ENCODE measurements at regions not wholly inside any gene's neighbourhood (a gene's known extent, or its start where the extent isn't known, plus 50 kb on each side); places are given as distances from the start of the nearest gene placed in this dataset.
A peak's percentile ranks its signal among the peaks of the same experiment; 100 is the strongest.

GRCh38 chr14:97277711-97278110 lies 480.5 kb downstream of the VRK1 start:
- DNase-seq (no peak), ATAC-seq (replicated peaks in 1 of 4) (no peak)
- H3K4me3 ChIP-seq (ENCODE audit: control insufficient read depth in 1 of 2, extremely low read depth in 1 of 2, low read length in 1 of 2): no peak overlapping the region
- Mint-ChIP-seq H3K9me3 (no peaks in the 10 kb centered on the region), H3K4me1 (peaks cover 16 to 20% (median 19%) of the 10 kb centered on the region in 3 donors), H3K4me3 (no peak overlapping the region), H3K27ac (no peak overlapping the region), H3K36me3 (no peaks in the 10 kb centered on the region), H3K27me3 (peaks cover 2 to 6% of the 10 kb centered on the region in 2 donors)
- H3K27ac ChIP-seq (ENCODE audit: low read length): no peak overlapping the region
- no peaks in the 10 kb centered on the region for H3K9me3 ChIP-seq
- ChIA-PET POLR2A (no interaction called here), CTCF (no interaction called here)
- no peaks in the 10 kb centered on the region for H3K36me3 ChIP-seq (ENCODE audit: control insufficient read depth in 2 of 2, extremely low read depth in 1 of 2, insufficient read depth in 1 of 2, low read length in 1 of 2)
- WGBS (ENCODE audit: insufficient coverage): 86% methylated on average over 7 of the region's 9 CpGs
- H3K27me3 ChIP-seq (replicated peaks in 1 of 2; ENCODE audit: control insufficient read depth in 2 of 2, extremely low read depth in 1 of 2, insufficient read depth in 2 of 2, low read length in 1 of 2): peaks cover 0 to 14% of the 10 kb centered on the region in 2 experiments
- peaks cover 11 to 12% of the 10 kb centered on the region in 2 experiments for H3K4me1 ChIP-seq (ENCODE audit: control insufficient read depth in 1 of 2, extremely low read depth in 1 of 2, insufficient read depth in 2 of 2, low read length in 2 of 2)

GRCh38 chr14:97280526-97280925 lies 483.3 kb downstream of the VRK1 start:
- no peak for DNase-seq
- POLR2A ChIA-PET: no interaction called here
- H3K27me3 ChIP-seq (replicated peaks in 1 of 2; ENCODE audit: control insufficient read depth in 2 of 2, extremely low read depth in 1 of 2, insufficient read depth in 2 of 2, low read length in 1 of 2): peaks cover 0 to 12% of the 10 kb centered on the region in 2 experiments
- H3K27ac ChIP-seq (ENCODE audit: low read length): no peak overlapping the region
- no peaks in the 10 kb centered on the region for H3K9me3 ChIP-seq
- CTCF ChIA-PET: no interaction called here
- H3K9me3 Mint-ChIP-seq: no peaks in the 10 kb centered on the region
- peaks cover 16 to 20% (median 16%) of the 10 kb centered on the region in 3 donors for H3K4me1 Mint-ChIP-seq
- no peak overlapping the region for H3K4me3 ChIP-seq (ENCODE audit: control insufficient read depth in 1 of 2, extremely low read depth in 1 of 2, low read length in 1 of 2)
- ATAC-seq (replicated peaks in 1 of 4): no peak
- H3K36me3 Mint-ChIP-seq: no peaks in the 10 kb centered on the region
- peaks cover 11 to 12% of the 10 kb centered on the region in 2 experiments for H3K4me1 ChIP-seq (ENCODE audit: control insufficient read depth in 1 of 2, extremely low read depth in 1 of 2, insufficient read depth in 2 of 2, low read length in 2 of 2)
- H3K27me3 Mint-ChIP-seq: peaks cover 3 to 4% of the 10 kb centered on the region in 2 donors
- no peak overlapping the region for H3K27ac Mint-ChIP-seq
- H3K36me3 ChIP-seq (ENCODE audit: control insufficient read depth in 2 of 2, extremely low read depth in 1 of 2, insufficient read depth in 1 of 2, low read length in 1 of 2): no peaks in the 10 kb centered on the region
- H3K4me3 Mint-ChIP-seq: no peak overlapping the region
- 91% methylated on average over 7 of the region's 10 CpGs for WGBS (ENCODE audit: insufficient coverage)

- Histone ChIP-seq H3K9me3 (no peaks in the 10 kb centered on the region), H3K27ac (ENCODE audit: low read length) (no peak overlapping the region), H3K4me3 (ENCODE audit: control insufficient read depth in 1 of 2, extremely low read depth in 1 of 2, low read length in 1 of 2) (no peak overlapping the region), H3K4me1 (ENCODE audit: control insufficient read depth in 1 of 2, extremely low read depth in 1 of 2, insufficient read depth in 2 of 2, low read length in 2 of 2) (peaks cover under 1 to 5% of the 10 kb centered on the region in 2 experiments), H3K36me3 (ENCODE audit: control insufficient read depth in 2 of 2, extremely low read depth in 1 of 2, insufficient read depth in 1 of 2, low read length in 1 of 2) (no peaks in the 10 kb centered on the region), H3K27me3 (replicated peaks in 1 of 2; ENCODE audit: control insufficient read depth in 2 of 2, extremely low read depth in 1 of 2, insufficient read depth in 2 of 2, low read length in 1 of 2) (peaks cover 0 to 12% of the 10 kb centered on the region in 2 experiments)
- H3K9me3 Mint-ChIP-seq: no peaks in the 10 kb centered on the region
- DNase-seq (no peak), ATAC-seq (replicated peaks in 1 of 4) (no peak)
- H3K36me3 Mint-ChIP-seq: no peaks in the 10 kb centered on the region
- peaks cover 4 to 8% (median 4%) of the 10 kb centered on the region in 3 donors for H3K4me1 Mint-ChIP-seq
- CTCF ChIA-PET: no interaction called here
- POLR2A ChIA-PET: no interaction called here
- peaks cover 2 to 3% of the 10 kb centered on the region in 2 donors for H3K27me3 Mint-ChIP-seq
- WGBS (ENCODE audit: insufficient coverage): no CpG with 5 or more reads among the region's 3 CpGs
- H3K27ac Mint-ChIP-seq: no peak overlapping the region
- H3K4me3 Mint-ChIP-seq: no peak overlapping the region
Measured at GRCh38 chr14:97281741-97282140, 484.6 kb downstream of the VRK1 start.

- Mint-ChIP-seq H3K9me3 (no peaks in the 10 kb centered on the region), H3K27me3 (peaks cover 2 to 3% of the 10 kb centered on the region in 2 donors), H3K4me1 (peaks cover 0 to 4% (median 0%) of the 10 kb centered on the region in 3 donors), H3K27ac (no peak overlapping the region), H3K36me3 (no peaks in the 10 kb centered on the region), H3K4me3 (no peak overlapping the region)
- ATAC-seq (replicated peaks in 1 of 4) (no peak), DNase-seq (no peak)
- Histone ChIP-seq H3K36me3 (ENCODE audit: control insufficient read depth in 2 of 2, extremely low read depth in 1 of 2, insufficient read depth in 1 of 2, low read length in 1 of 2) (no peaks in the 10 kb centered on the region), H3K9me3 (no peaks in the 10 kb centered on the region), H3K27me3 (replicated peaks in 1 of 2; ENCODE audit: control insufficient read depth in 2 of 2, extremely low read depth in 1 of 2, insufficient read depth in 2 of 2, low read length in 1 of 2) (peaks cover 0 to 12% of the 10 kb centered on the region in 2 experiments), H3K27ac (ENCODE audit: low read length) (no peak overlapping the region), H3K4me1 (ENCODE audit: control insufficient read depth in 1 of 2, extremely low read depth in 1 of 2, insufficient read depth in 2 of 2, low read length in 2 of 2) (no peaks in the 10 kb centered on the region), H3K4me3 (ENCODE audit: control insufficient read depth in 1 of 2, extremely low read depth in 1 of 2, low read length in 1 of 2) (no peak overlapping the region)
- ChIA-PET POLR2A (no interaction called here), CTCF (no interaction called here)
- WGBS (ENCODE audit: insufficient coverage): 62% methylated on average over 2 of the region's 7 CpGs
Measured at GRCh38 chr14:97282210-97283004, 485.2 kb downstream of the VRK1 start.

GRCh38 chr14:97283005-97283403 lies 485.8 kb downstream of the VRK1 start:
- H3K27ac ChIP-seq (ENCODE audit: low read length): no peak overlapping the region
- H3K4me1 ChIP-seq (ENCODE audit: control insufficient read depth in 1 of 2, extremely low read depth in 1 of 2, insufficient read depth in 2 of 2, low read length in 2 of 2): no peaks in the 10 kb centered on the region
- H3K27me3 ChIP-seq (replicated peaks in 1 of 2; ENCODE audit: control insufficient read depth in 2 of 2, extremely low read depth in 1 of 2, insufficient read depth in 2 of 2, low read length in 1 of 2): peaks cover 0 to 8% of the 10 kb centered on the region in 2 experiments
- no peaks in the 10 kb centered on the region for H3K9me3 Mint-ChIP-seq
- peak overlapping the region in 1 of 2 donors; percentile 50 for H3K27ac Mint-ChIP-seq
- WGBS (ENCODE audit: insufficient coverage): 65% methylated on average over 3 of the region's 9 CpGs
- H3K4me3 ChIP-seq (ENCODE audit: control insufficient read depth in 1 of 2, extremely low read depth in 1 of 2, low read length in 1 of 2): no peak overlapping the region
- peaks cover 3% of the 10 kb centered on the region in 2 donors for H3K27me3 Mint-ChIP-seq
- ChIA-PET CTCF (no interaction called here), POLR2A (no interaction called here)
- no peak overlapping the region for H3K4me3 Mint-ChIP-seq
- no peaks in the 10 kb centered on the region for H3K9me3 ChIP-seq
- no peak for DNase-seq
- ATAC-seq (replicated peaks in 1 of 4): no peak
- H3K4me1 Mint-ChIP-seq: peaks cover 0 to 4% (median 0%) of the 10 kb centered on the region in 3 donors
- no peaks in the 10 kb centered on the region for H3K36me3 ChIP-seq (ENCODE audit: control insufficient read depth in 2 of 2, extremely low read depth in 1 of 2, insufficient read depth in 1 of 2, low read length in 1 of 2)
- H3K36me3 Mint-ChIP-seq: no peaks in the 10 kb centered on the region

- peaks cover 0 to 8% of the 10 kb centered on the region in 2 experiments for H3K27me3 ChIP-seq (replicated peaks in 1 of 2; ENCODE audit: control insufficient read depth in 2 of 2, extremely low read depth in 1 of 2, insufficient read depth in 2 of 2, low read length in 1 of 2)
- H3K27me3 Mint-ChIP-seq: peaks cover 3 to 5% of the 10 kb centered on the region in 2 donors
- WGBS (ENCODE audit: insufficient coverage): 72% methylated on average over 8 of the region's 8 CpGs
Measured at GRCh38 chr14:97283426-97283825, 486.2 kb downstream of the VRK1 start.

More at GRCh38 chr14:97283426-97283825, 486.2 kb downstream of the VRK1 start:
- no peak for ATAC-seq (replicated peaks in 1 of 4)
- H3K27ac Mint-ChIP-seq: no peak overlapping the region
- H3K36me3 Mint-ChIP-seq: no peaks in the 10 kb centered on the region
- no peaks in the 10 kb centered on the region for H3K4me1 ChIP-seq (ENCODE audit: control insufficient read depth in 1 of 2, extremely low read depth in 1 of 2, insufficient read depth in 2 of 2, low read length in 2 of 2)
- no peak overlapping the region for H3K27ac ChIP-seq (ENCODE audit: low read length)
- H3K9me3 ChIP-seq: no peaks in the 10 kb centered on the region
- no peak for DNase-seq
- no peaks in the 10 kb centered on the region for H3K9me3 Mint-ChIP-seq
- peaks cover 0 to 4% (median 0%) of the 10 kb centered on the region in 3 donors for H3K4me1 Mint-ChIP-seq
- CTCF ChIA-PET: no interaction called here
- no peak overlapping the region for H3K4me3 ChIP-seq (ENCODE audit: control insufficient read depth in 1 of 2, extremely low read depth in 1 of 2, low read length in 1 of 2)
- POLR2A ChIA-PET: no interaction called here
- H3K36me3 ChIP-seq (ENCODE audit: control insufficient read depth in 2 of 2, extremely low read depth in 1 of 2, insufficient read depth in 1 of 2, low read length in 1 of 2): no peaks in the 10 kb centered on the region
- no peak overlapping the region for H3K4me3 Mint-ChIP-seq
